ENCODE measurements at regions not wholly inside any gene's neighbourhood (a gene's known extent, or its start where the extent isn't known, plus 50 kb on each side); places are given as distances from the start of the nearest gene placed in this dataset.

DNA sequence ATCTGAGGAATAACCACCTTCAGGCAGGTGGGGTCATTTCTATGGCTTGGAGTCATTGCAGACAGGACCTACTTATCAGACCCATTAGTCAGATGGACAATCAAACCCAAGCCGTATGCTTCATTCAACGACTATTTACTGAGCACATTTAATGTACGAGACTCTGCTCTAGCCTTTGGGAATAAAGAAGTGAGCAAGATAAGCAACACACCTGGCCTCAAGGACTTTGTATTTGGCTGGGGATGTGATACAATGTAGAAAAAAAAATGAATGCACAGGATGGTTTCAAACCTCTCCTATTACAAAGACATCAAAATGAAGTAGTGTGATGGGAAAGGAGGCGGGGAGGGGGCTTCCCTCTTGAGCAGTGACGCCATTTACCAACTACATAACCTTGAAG is 311.7 kb downstream of the PMP22 start:
- H3K9me3 ChIP-seq (ENCODE audit: control insufficient read depth, insufficient read depth, low read depth, low read length), result no peaks in the 10 kb centered on the region
- H3K27me3 ChIP-seq (ENCODE audit: control insufficient read depth, insufficient read depth, low read length), result no peaks in the 10 kb centered on the region
- H3K9ac ChIP-seq (ENCODE audit: low read length), result no peak overlapping the region
- no peaks in the 10 kb centered on the region for H3K4me1 ChIP-seq (ENCODE audit: control insufficient read depth, insufficient read depth, low read length)
- H3K36me3 ChIP-seq (ENCODE audit: control insufficient read depth, insufficient read depth, low read length), result no peaks in the 10 kb centered on the region
- H3K27ac ChIP-seq (ENCODE audit: low read depth, low read length), result no peak overlapping the region
- H3K4me3 ChIP-seq (ENCODE audit: low read depth, low read length), result no peak overlapping the region

DNA sequence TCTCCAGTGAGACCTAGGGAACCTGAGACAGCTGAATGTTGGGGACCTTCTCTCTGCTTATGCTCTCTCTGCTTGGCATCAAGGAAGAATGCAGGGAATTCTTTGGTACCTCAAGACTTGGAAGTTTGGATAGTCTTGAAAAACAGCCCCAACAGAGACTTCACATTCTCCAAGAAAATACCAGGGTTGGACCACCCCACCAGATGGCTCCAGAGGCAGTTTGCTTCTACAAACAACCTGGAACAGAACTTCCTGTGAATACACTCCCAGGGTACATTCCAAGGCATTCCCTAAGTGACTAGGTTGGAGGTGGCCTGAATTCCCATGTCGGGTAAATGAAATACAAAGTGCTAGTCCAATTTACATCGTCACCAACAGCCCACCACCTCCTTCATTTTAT is 314.4 kb downstream of the PMP22 start:
- no peak overlapping the region for H3K4me3 ChIP-seq (ENCODE audit: low read depth, low read length)
- H3K4me1 ChIP-seq (ENCODE audit: control insufficient read depth, insufficient read depth, low read length), result no peaks in the 10 kb centered on the region
- no peak overlapping the region for H3K9ac ChIP-seq (ENCODE audit: low read length)
- H3K27me3 ChIP-seq (ENCODE audit: control insufficient read depth, insufficient read depth, low read length), result no peaks in the 10 kb centered on the region
- no peak overlapping the region for H3K27ac ChIP-seq (ENCODE audit: low read depth, low read length)
- H3K36me3 ChIP-seq (ENCODE audit: control insufficient read depth, insufficient read depth, low read length), result no peaks in the 10 kb centered on the region
- no peaks in the 10 kb centered on the region for H3K9me3 ChIP-seq (ENCODE audit: control insufficient read depth, insufficient read depth, low read depth, low read length)

DNA sequence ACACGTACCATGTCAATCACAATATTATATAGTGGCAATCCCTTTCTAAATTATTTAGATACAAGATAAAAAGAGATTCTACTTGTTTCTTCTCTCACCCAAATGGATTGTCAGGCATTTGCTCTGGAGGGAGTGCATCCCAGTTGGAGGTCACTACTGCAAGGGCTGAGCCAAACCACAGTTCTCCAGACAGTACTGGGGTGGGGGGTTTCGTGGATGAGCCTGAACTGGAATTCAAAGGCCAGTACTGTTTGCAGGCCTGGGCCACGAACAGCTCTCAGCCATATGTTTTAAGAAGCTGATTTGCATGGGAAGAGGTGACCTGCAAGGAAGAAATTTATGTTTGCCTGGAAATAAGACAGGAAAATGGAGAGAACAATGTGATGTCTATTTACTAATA is 314.9 kb downstream of the PMP22 start:
- Histone ChIP-seq H3K27me3 (ENCODE audit: control insufficient read depth, insufficient read depth, low read length) (no peaks in the 10 kb centered on the region), H3K9ac (ENCODE audit: low read length) (no peak overlapping the region)

DNA sequence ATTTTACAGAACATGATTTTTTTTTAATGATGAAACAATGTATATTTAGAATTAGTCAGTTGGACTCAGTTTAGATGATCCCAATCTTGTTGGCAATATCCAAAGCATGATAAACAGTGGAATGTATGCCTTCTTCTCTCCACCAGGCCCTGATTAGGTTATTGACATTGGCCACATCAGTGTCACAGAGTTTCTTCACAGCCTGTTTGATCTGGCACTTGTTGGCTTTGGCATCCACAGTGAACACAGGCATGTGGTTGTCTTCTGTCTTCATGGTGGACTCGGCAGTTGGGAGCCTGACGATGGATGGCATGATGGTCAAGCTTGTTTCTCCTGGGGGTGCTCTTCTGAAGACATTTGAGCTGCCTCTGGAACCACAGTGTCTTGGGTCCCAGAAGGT is 317.5 kb downstream of the PMP22 start:
- H3K36me3 ChIP-seq (ENCODE audit: control insufficient read depth, insufficient read depth, low read length), result no peaks in the 10 kb centered on the region
- no peaks in the 10 kb centered on the region for H3K27me3 ChIP-seq (ENCODE audit: control insufficient read depth, insufficient read depth, low read length)
- no peak overlapping the region for H3K27ac ChIP-seq (ENCODE audit: low read depth, low read length)
- no peaks in the 10 kb centered on the region for H3K4me1 ChIP-seq (ENCODE audit: control insufficient read depth, insufficient read depth, low read length)
- H3K9me3 ChIP-seq (ENCODE audit: control insufficient read depth, insufficient read depth, low read depth, low read length), result no peaks in the 10 kb centered on the region
- no peak overlapping the region for H3K9ac ChIP-seq (ENCODE audit: low read length)
- H3K4me3 ChIP-seq (ENCODE audit: low read depth, low read length), result no peak overlapping the region

More for the DNA sequence above, 314.9 kb downstream of the PMP22 start:
- H3K36me3 ChIP-seq (ENCODE audit: control insufficient read depth, insufficient read depth, low read length), result no peaks in the 10 kb centered on the region
- H3K4me3 ChIP-seq (ENCODE audit: low read depth, low read length), result no peak overlapping the region
- H3K4me1 ChIP-seq (ENCODE audit: control insufficient read depth, insufficient read depth, low read length), result no peaks in the 10 kb centered on the region
- H3K27ac ChIP-seq (ENCODE audit: low read depth, low read length), result no peak overlapping the region
- H3K9me3 ChIP-seq (ENCODE audit: control insufficient read depth, insufficient read depth, low read depth, low read length), result no peaks in the 10 kb centered on the region

DNA sequence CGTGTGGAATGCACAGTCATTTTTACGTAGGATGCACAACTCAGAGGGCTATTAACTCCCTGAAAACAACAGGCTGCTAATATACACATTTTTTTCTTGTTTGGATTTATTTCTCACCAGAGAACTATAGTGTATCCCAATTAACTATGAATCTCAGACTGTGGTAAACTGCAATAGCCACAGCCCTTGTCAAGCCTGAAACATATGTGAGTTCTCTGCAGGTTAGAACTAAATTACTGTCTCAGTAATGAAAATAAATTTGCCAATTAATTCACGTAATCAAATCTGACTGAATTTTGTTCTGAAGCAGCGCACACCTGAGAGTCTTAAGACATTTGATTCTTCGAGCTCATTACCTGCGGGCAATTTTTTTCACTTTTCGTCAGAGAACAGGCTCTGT is 318.6 kb downstream of the PMP22 start:
- Histone ChIP-seq H3K27me3 (ENCODE audit: control insufficient read depth, insufficient read depth, low read length) (no peaks in the 10 kb centered on the region), H3K9me3 (ENCODE audit: control insufficient read depth, insufficient read depth, low read depth, low read length) (no peaks in the 10 kb centered on the region), H3K9ac (ENCODE audit: low read length) (no peak overlapping the region), H3K36me3 (ENCODE audit: control insufficient read depth, insufficient read depth, low read length) (no peaks in the 10 kb centered on the region), H3K27ac (ENCODE audit: low read depth, low read length) (no peak overlapping the region), H3K4me3 (ENCODE audit: low read depth, low read length) (no peak overlapping the region), H3K4me1 (ENCODE audit: control insufficient read depth, insufficient read depth, low read length) (no peaks in the 10 kb centered on the region)

DNA sequence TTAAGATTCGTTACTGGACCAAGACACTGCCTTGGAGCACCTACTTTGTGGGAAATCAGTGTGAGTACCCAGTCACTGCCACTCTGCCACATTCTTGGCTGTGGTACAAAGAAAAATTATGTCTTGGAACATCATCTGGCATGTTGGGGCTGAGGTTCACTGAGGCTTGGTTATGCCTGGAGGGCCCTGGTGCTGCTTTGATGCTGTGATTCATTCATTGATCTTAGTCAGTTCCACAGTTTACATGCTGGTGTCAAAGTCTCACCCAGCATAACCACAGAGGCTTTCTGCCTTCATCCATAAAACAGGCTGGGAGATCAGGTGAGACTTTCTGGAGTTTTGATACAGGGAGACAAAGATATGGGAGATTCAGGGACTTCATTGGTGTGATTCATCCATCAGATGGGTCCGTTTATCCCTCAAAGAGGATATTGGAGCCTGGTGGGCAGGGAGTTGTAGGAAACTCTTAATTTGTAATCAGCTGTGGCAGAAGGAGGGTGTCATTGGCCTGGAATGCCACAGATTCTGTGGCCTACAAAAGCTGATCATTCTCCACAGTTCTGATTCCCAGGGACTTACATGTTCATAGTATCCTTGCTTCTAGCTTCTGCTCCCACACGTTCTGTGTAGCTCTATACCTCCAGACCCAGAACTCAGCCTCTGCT is 322.5 kb downstream of the PMP22 start:
- no peak overlapping the region for H3K4me3 ChIP-seq (ENCODE audit: low read depth, low read length)
- no peaks in the 10 kb centered on the region for H3K4me1 ChIP-seq (ENCODE audit: control insufficient read depth, insufficient read depth, low read length)
- no peaks in the 10 kb centered on the region for H3K27me3 ChIP-seq (ENCODE audit: control insufficient read depth, insufficient read depth, low read length)
- H3K27ac ChIP-seq (ENCODE audit: low read depth, low read length), result no peak overlapping the region
- H3K9me3 ChIP-seq (ENCODE audit: control insufficient read depth, insufficient read depth, low read depth, low read length), result no peaks in the 10 kb centered on the region
- H3K36me3 ChIP-seq (ENCODE audit: control insufficient read depth, insufficient read depth, low read length), result no peaks in the 10 kb centered on the region
- H3K9ac ChIP-seq (ENCODE audit: low read length), result no peak overlapping the region

DNA sequence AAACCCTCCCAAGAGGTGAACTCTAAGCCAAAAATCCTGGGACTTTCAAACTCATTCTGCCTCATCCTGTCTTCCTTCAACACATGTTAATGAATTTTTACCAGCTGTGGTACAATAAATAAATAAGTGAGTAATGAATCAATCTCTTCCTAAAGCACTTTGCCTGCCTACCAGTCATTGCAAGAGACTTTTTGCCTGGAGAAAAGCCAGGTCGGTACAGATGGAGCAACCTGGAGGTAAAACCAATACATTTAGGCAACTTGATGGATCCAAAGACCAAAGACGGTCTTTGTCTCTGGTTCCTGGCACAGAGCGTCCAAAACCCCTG is 324.2 kb downstream of the PMP22 start:
- no peaks in the 10 kb centered on the region for H3K9me3 ChIP-seq (ENCODE audit: control insufficient read depth, insufficient read depth, low read depth, low read length)
- no peaks in the 10 kb centered on the region for H3K4me1 ChIP-seq (ENCODE audit: control insufficient read depth, insufficient read depth, low read length)
- H3K36me3 ChIP-seq (ENCODE audit: control insufficient read depth, insufficient read depth, low read length), result no peaks in the 10 kb centered on the region
- no peak overlapping the region for H3K27ac ChIP-seq (ENCODE audit: low read depth, low read length)
- no peaks in the 10 kb centered on the region for H3K27me3 ChIP-seq (ENCODE audit: control insufficient read depth, insufficient read depth, low read length)
- H3K9ac ChIP-seq (ENCODE audit: low read length), result no peak overlapping the region
- no peak overlapping the region for H3K4me3 ChIP-seq (ENCODE audit: low read depth, low read length)

DNA sequence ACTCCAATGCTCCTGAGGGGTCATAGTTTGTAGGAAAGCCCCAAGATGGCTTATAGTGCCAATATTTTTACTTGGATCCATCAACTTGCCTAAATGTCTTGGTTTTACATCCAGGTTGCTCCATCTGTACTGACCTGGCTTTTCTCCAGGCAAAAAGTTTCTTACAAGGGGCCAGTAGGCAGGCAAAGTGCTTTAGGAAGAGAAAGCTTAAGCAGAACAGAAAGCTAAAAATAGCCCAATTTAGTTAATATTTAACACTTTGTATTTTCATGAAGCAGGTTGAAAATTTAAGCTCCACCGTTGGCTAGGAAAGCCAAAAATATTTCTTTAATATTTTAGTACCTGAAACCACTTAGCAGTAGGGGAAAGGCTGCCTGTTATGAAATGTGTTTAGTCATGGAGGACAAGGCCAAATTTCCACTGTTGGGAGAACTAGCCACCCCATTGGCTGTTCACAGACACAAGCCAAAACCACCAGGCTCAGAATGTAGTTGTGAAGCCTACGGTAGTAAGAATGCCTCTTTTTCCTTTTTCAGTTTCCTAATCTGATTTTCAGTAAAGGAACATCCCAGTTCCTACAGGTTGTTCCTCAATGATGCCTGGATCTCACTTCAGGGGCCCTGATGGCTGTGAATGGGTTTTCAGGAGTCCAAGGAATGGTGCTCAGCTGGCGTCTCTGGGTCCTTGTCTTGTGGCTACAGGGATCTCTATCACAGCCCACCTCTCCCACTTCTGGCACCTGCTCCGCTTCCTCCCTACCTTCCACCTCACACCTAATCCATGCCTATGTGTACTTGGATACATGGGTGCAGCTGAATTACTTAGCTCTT is 324.8 kb downstream of the PMP22 start:
- Histone ChIP-seq H3K27ac (ENCODE audit: low read depth, low read length) (no peak overlapping the region), H3K27me3 (ENCODE audit: control insufficient read depth, insufficient read depth, low read length) (no peaks in the 10 kb centered on the region), H3K9me3 (ENCODE audit: control insufficient read depth, insufficient read depth, low read depth, low read length) (no peaks in the 10 kb centered on the region), H3K4me3 (ENCODE audit: low read depth, low read length) (no peak overlapping the region), H3K36me3 (ENCODE audit: control insufficient read depth, insufficient read depth, low read length) (no peaks in the 10 kb centered on the region), H3K9ac (ENCODE audit: low read length) (no peak overlapping the region), H3K4me1 (ENCODE audit: control insufficient read depth, insufficient read depth, low read length) (no peaks in the 10 kb centered on the region)

DNA sequence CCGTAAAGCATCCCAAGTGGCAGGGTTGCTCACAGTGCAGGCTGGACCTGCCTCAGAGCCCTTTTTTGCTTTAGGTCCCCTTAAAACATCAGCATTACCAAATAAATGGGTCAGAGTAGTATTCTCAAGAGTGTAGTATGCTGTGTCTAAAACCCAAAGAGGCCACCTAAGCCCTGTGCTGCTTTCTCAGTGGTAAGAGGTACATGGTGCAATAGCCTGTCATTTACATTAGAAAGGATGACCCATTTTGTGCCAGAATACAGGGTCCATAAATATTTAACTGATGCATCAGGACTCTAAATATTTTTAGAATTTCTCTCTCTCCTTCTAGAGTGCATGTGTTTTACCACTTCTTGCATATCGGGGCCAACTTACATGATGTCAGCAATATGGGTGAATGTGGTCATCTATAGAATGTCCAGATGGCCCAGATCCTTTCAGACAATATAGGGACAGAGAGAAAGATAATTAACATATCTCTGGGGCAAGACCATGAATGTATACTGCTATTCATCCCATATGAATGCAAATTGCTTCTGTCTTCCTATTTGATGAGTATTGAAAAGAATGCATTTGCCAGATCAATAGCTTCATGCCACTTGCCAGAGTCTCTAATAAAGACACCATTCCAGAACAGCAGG is 329.2 kb downstream of the PMP22 start:
- Histone ChIP-seq H3K9ac (ENCODE audit: low read length) (no peak overlapping the region), H3K9me3 (ENCODE audit: control insufficient read depth, insufficient read depth, low read depth, low read length) (no peaks in the 10 kb centered on the region), H3K36me3 (ENCODE audit: control insufficient read depth, insufficient read depth, low read length) (no peaks in the 10 kb centered on the region), H3K4me1 (ENCODE audit: control insufficient read depth, insufficient read depth, low read length) (no peaks in the 10 kb centered on the region), H3K27ac (ENCODE audit: low read depth, low read length) (no peak overlapping the region), H3K4me3 (ENCODE audit: low read depth, low read length) (no peak overlapping the region), H3K27me3 (ENCODE audit: control insufficient read depth, insufficient read depth, low read length) (no peaks in the 10 kb centered on the region)

DNA sequence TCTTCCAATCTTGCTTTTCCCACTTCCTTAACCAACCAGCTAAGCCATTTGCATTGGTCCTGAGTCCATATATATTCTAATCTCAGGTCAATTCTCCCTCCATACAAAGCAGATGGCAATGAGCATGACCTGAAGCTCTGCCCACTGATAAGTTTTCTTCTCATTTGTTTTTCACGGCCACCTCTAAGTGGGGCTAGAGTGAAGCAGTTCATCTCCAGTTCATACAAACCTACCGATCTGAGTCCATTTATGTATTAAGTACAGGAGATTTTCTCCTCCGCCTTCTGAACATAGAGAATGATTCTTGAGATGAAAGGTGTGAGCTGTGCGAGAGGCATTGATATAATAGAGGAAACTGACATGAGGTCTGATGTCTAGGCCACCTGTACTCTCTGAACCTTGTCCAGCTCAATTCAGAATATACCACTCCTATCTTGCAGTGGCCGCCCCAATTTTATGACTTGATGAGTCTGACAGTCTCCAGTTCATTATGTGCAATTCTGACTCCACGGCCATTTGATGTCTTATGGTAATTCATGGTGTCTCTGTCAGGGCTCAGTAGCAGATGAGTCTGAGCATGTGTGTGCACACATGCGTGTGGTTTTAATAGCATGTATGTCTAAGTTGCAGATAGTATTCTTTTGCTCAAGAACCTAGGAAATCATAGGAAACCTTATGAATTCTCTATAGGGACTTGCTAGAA is 329.8 kb downstream of the PMP22 start:
- Histone ChIP-seq H3K4me3 (ENCODE audit: low read depth, low read length) (no peak overlapping the region), H3K27me3 (ENCODE audit: control insufficient read depth, insufficient read depth, low read length) (no peaks in the 10 kb centered on the region), H3K36me3 (ENCODE audit: control insufficient read depth, insufficient read depth, low read length) (no peaks in the 10 kb centered on the region), H3K27ac (ENCODE audit: low read depth, low read length) (no peak overlapping the region), H3K9me3 (ENCODE audit: control insufficient read depth, insufficient read depth, low read depth, low read length) (no peaks in the 10 kb centered on the region), H3K9ac (ENCODE audit: low read length) (no peak overlapping the region), H3K4me1 (ENCODE audit: control insufficient read depth, insufficient read depth, low read length) (no peaks in the 10 kb centered on the region)

DNA sequence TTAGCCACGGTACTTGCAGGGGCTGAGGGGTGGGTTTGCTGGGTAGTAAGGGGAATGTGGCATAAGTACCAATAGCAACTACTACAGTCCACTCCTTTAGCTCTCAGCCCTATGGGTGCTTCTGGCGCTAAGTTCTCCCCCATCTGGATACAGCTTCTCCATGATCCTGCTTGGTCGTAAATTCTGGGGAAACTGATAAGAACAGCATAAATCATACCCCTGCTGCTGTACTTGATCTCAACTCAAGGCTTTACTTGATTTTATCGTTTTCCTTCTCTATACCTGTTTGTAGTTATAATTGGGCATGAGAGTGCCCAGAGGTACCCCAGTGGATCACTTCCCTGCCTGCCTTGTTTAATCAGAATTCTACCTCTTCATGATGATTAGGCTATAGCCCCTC is 331.4 kb downstream of the PMP22 start:
- no peaks in the 10 kb centered on the region for H3K4me1 ChIP-seq (ENCODE audit: control insufficient read depth, insufficient read depth, low read length)
- no peaks in the 10 kb centered on the region for H3K9me3 ChIP-seq (ENCODE audit: control insufficient read depth, insufficient read depth, low read depth, low read length)
- no peaks in the 10 kb centered on the region for H3K27me3 ChIP-seq (ENCODE audit: control insufficient read depth, insufficient read depth, low read length)
- H3K27ac ChIP-seq (ENCODE audit: low read depth, low read length), result no peak overlapping the region
- no peaks in the 10 kb centered on the region for H3K36me3 ChIP-seq (ENCODE audit: control insufficient read depth, insufficient read depth, low read length)
- H3K9ac ChIP-seq (ENCODE audit: low read length), result no peak overlapping the region
- H3K4me3 ChIP-seq (ENCODE audit: low read depth, low read length), result no peak overlapping the region
